Endothelial cell of umbilical vein (primary cell): ENCODE measurements at regions not wholly inside any gene's neighbourhood (a gene's known extent, or its start where the extent isn't known, plus 50 kb on each side); places are given as distances from the start of the nearest gene placed in this dataset.

ENCODE experiments used
- BruUV-seq: library from RNA; stranded (reverse); fragments of 400-500 nt; replicated peaks from 2 replicates; lab custom pipeline; 2021; lab: Mats Ljungman, UMichigan
- CTCF ChIA-PET: fragments of 300-600, 350-600 bp; sonication (Branson Sonifier 250); formaldehyde crosslinking; loops from one replicate; lab custom pipeline; 2021; ENCODE audit warnings: antibody characterized with exemption, inconsistent platforms; lab: Charles Lee
- POLR2A ChIA-PET: fragments of 300-600, 350-600 bp; sonication (Branson Sonifier 250); formaldehyde crosslinking; loops from one replicate; lab custom pipeline; 2021; ENCODE audit warnings: antibody characterized with exemption, inconsistent platforms; lab: Charles Lee
- DNase-seq: peaks from one replicate; pipeline ENCODE4 v3.0.0-alpha.2; 2011; ENCODE audit warnings: low read depth, low spot score
- FAIRE-seq: peaks from 2 replicates; lab custom pipeline; 2011; peaks lifted over from hg19 to GRCh38; lab: Jason Lieb, UNC
- H2AFZ ChIP-seq: 2 replicates; pipeline ENCODE4 v1.6.0; 2012; ENCODE audit warnings: low read depth, low read length, control low read depth, inconsistent platforms
- H3K27ac ChIP-seq: 2 replicates; pipeline ENCODE4 v1.5.1; 2011; ENCODE audit warnings: low read depth, mild to moderate bottlenecking, control low read depth, low read length, moderate library complexity; ENCODE audit not compliant: insufficient read depth
- H3K27me3 ChIP-seq, 2 experiments: 2 replicates each; pipeline versions ENCODE4 v1.6.0 to v1.6.1; 2011; ENCODE audit warnings: low read length in 2 of 2, mixed read lengths in 1 of 2; ENCODE audit not compliant: control insufficient read depth in 2 of 2, insufficient read depth in 2 of 2
- H3K36me3 ChIP-seq, 2 experiments: 2 replicates in 1 of 2; 3 replicates in 1 of 2; pipeline ENCODE4 v1.5.1; 2011; ENCODE audit warnings: low read length in 2 of 2, mild to moderate bottlenecking in 1 of 2, moderate library complexity in 1 of 2; ENCODE audit not compliant: control insufficient read depth in 2 of 2, insufficient read depth in 2 of 2; ENCODE audit errors: extremely low read depth in 1 of 2
- H3K4me1 ChIP-seq: 3 replicates; pipeline ENCODE4 v1.5.1; 2011; ENCODE audit warnings: mild to moderate bottlenecking, low read length; ENCODE audit not compliant: control insufficient read depth, insufficient read depth; ENCODE audit errors: extremely low read depth
- H3K4me2 ChIP-seq: 2 replicates; pipeline ENCODE4 v1.6.1; 2011; ENCODE audit warnings: low read length, control low read depth, mixed read lengths; ENCODE audit not compliant: insufficient read depth
- H3K4me3 ChIP-seq, 3 experiments: fragments of 200-600 bp in 1 of 3; sonication (generic), shearing (Covaris generic) in 1 of 3; replicated peaks in 1 of 3; 2 replicates each; pipeline ENCODE4 v1.5.1; 2011 to 2016; ENCODE audit warnings: control low read depth in 3 of 3, low read length in 3 of 3, mild to moderate bottlenecking in 2 of 3, inconsistent platforms in 1 of 3, low read depth in 1 of 3, moderate library complexity in 1 of 3; ENCODE audit not compliant: insufficient read depth in 1 of 3
- H3K79me2 ChIP-seq: 2 replicates; pipeline ENCODE4 v1.6.0; 2012; ENCODE audit warnings: low read length, inconsistent platforms; ENCODE audit not compliant: control insufficient read depth, insufficient read depth
- H3K9ac ChIP-seq: replicated peaks from 2 replicates; pipeline ENCODE3; 2011; ENCODE audit warnings: low read length, control low read depth; ENCODE audit not compliant: insufficient read depth; ENCODE audit errors: extremely low read depth
- H3K9me1 ChIP-seq: replicated peaks from 3 replicates; pipeline ENCODE4 v1.6.0; 2011; ENCODE audit warnings: mild to moderate bottlenecking, low read length; ENCODE audit not compliant: control insufficient read depth, insufficient read depth; ENCODE audit errors: extremely low read depth
- H3K9me3 ChIP-seq: replicated peaks from 2 replicates; pipeline ENCODE4 v1.5.1; 2012; ENCODE audit warnings: low read length, inconsistent platforms; ENCODE audit not compliant: control insufficient read depth, insufficient read depth
- H4K20me1 ChIP-seq: replicated peaks from 2 replicates; pipeline ENCODE3; 2011; ENCODE audit warnings: mild to moderate bottlenecking, low read length; ENCODE audit not compliant: control insufficient read depth, insufficient read depth; ENCODE audit errors: extremely low read depth
- EZH2 ChIP-seq: IDR thresholded peaks from 2 replicates; pipeline ENCODE4 v1.6.1; 2012; ENCODE audit warnings: borderline replicate concordance, low read depth, mild to moderate bottlenecking, moderate library complexity, low read length, inconsistent platforms; ENCODE audit not compliant: severe bottlenecking
- FOS ChIP-seq: IDR thresholded peaks from 2 replicates; pipeline ENCODE4 v1.6.1; 2011; ENCODE audit warnings: mild to moderate bottlenecking, low read length, moderate library complexity, borderline replicate concordance; ENCODE audit not compliant: insufficient read depth
- GATA2 ChIP-seq: IDR thresholded peaks from 2 replicates; pipeline ENCODE4 v1.7.0; 2011; ENCODE audit warnings: low read depth, mild to moderate bottlenecking, moderate library complexity, mixed read lengths, low read length; ENCODE audit not compliant: insufficient read length, insufficient read depth
- JUN ChIP-seq: IDR thresholded peaks from 2 replicates; pipeline ENCODE4 v1.6.1; 2011; ENCODE audit warnings: borderline replicate concordance, low read depth; ENCODE audit not compliant: insufficient read length, insufficient read depth
- MAX ChIP-seq: IDR thresholded peaks from 2 replicates; pipeline ENCODE4 v1.6.1; 2011; ENCODE audit not compliant: insufficient read depth, insufficient read length
- MYC ChIP-seq: IDR thresholded peaks from one replicate; pipeline ENCODE4 v1.6.1; 2011; ENCODE audit warnings: mild to moderate bottlenecking, low read depth, low read length
- POLR2A ChIP-seq: IDR thresholded peaks from 2 replicates; pipeline ENCODE4 v1.6.1; 2012; ENCODE audit warnings: low read depth, mild to moderate bottlenecking, control low read depth, low read length
- POLR2AphosphoS5 ChIP-seq: IDR thresholded peaks from 2 replicates; pipeline ENCODE4 v1.6.1; 2012; ENCODE audit warnings: low read depth, mild to moderate bottlenecking, control low read depth, low read length, moderate library complexity; ENCODE audit not compliant: insufficient read depth
- dilution Hi-C: fragments of 300-500 bp; cut with MboI; formaldehyde crosslinking; loops from one replicate; pipeline ENCODE4 v1.15.0; 2019; ENCODE audit warnings: low sequenced_read_pairs; ENCODE audit not compliant: extremely low pct_ligation_motif_present
- intact Hi-C: fragments of 100-400 bp; cut with micrococcal nuclease; formaldehyde crosslinking; loops from one replicate; pipeline ENCODE4 v1.10.0; 2022
- TF ChIP-seq, protein P1 (sequence below), 2 donors: IDR thresholded peaks; 1 replicate in 1 of 2; 2 replicates in 1 of 2; pipeline ENCODE4 v1.5.1; 2011; ENCODE audit warnings: low read length in 2 of 2, mild to moderate bottlenecking in 2 of 2, moderate library complexity in 2 of 2, control low read depth in 1 of 2, inconsistent platforms in 1 of 2, low read depth in 1 of 2; ENCODE audit not compliant: insufficient read depth in 1 of 2; ENCODE audit errors: extremely low read depth in 1 of 2

DNA sequence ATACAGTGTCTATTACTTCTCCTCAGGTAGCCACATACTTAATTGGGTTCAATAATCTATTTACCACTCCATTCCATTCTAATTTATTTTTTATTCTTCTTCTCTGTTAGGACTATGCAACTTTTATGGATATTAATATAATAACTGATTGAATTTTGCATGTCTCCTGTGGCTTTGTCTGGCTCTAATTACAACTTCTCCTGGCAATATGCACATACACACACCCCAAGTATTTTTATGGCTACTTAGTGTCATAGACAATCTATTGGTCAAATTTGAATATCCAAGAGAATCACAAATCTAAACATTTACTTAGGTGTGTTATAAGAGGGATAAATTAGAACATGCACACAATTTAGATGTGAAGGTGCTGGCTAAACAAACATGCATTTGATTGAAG is 73.1 kb downstream of the BOD1L2 start:
- Histone ChIP-seq H3K27ac (no peak overlapping the region), H3K4me3 (no peak overlapping the region), H3K36me3 (no peaks in the 10 kb centered on the region), H3K79me2 (no peaks in the 10 kb centered on the region), H4K20me1 (no peaks in the 10 kb centered on the region), H3K9ac (no peak overlapping the region), H3K9me3 (no peaks in the 10 kb centered on the region), H3K27me3 (no peaks in the 10 kb centered on the region), H2AFZ (no peak overlapping the region), H3K9me1 (no peaks in the 10 kb centered on the region), H3K4me1 (no peaks in the 10 kb centered on the region), H3K4me2 (no peak overlapping the region)
- TF ChIP-seq MYC, result no peak
- no peak for TF ChIP-seq POLR2AphosphoS5
- no peak for TF ChIP-seq POLR2A
- no TSS peak for BruUV-seq
- CTCF ChIA-PET, result no interaction called here
- POLR2A ChIA-PET, result no interaction called here
- intact Hi-C loops, result no loop called here
- DNase-seq, result no peak
- no peak for FAIRE-seq
- dilution Hi-C loops, result no loop called here

DNA sequence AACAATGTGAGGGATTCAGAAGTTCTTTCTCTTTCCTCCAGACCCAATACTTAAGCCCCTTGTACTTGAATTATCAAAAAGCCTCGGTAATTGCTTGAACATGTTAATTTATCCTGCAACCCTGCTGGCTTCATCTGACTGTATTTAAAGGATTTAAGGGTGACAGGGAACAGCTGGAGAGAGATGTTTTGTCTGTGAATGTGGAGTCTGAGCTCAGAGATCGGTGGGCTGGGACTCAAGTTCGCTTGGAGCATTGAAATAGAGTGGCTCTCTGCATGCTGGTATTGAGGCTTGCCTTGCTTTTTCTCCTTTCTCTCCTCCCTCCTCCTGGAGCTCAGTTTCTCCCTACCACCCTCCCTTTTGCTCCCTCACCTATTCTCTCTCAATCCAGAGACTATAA is 73.6 kb downstream of the BOD1L2 start:
- dilution Hi-C loops, result no loop called here
- no peaks in the 10 kb centered on the region for H3K79me2 ChIP-seq
- H3K4me2 ChIP-seq, result no peak overlapping the region
- ChIA-PET POLR2A (no interaction called here), CTCF (no interaction called here)
- H3K9me3 ChIP-seq, result no peaks in the 10 kb centered on the region
- H3K4me3 ChIP-seq, result no peak overlapping the region
- H3K9me1 ChIP-seq, result no peaks in the 10 kb centered on the region
- H3K4me1 ChIP-seq, result no peaks in the 10 kb centered on the region
- no peak for FAIRE-seq
- no peak for DNase-seq
- H2AFZ ChIP-seq, result no peak overlapping the region
- TF ChIP-seq MYC (no peak), MAX (no peak), POLR2A (no peak), GATA2 (no peak), FOS (no peak), JUN (no peak), POLR2AphosphoS5 (no peak), EZH2 (no peak)
- TF ChIP-seq, protein P1, sequence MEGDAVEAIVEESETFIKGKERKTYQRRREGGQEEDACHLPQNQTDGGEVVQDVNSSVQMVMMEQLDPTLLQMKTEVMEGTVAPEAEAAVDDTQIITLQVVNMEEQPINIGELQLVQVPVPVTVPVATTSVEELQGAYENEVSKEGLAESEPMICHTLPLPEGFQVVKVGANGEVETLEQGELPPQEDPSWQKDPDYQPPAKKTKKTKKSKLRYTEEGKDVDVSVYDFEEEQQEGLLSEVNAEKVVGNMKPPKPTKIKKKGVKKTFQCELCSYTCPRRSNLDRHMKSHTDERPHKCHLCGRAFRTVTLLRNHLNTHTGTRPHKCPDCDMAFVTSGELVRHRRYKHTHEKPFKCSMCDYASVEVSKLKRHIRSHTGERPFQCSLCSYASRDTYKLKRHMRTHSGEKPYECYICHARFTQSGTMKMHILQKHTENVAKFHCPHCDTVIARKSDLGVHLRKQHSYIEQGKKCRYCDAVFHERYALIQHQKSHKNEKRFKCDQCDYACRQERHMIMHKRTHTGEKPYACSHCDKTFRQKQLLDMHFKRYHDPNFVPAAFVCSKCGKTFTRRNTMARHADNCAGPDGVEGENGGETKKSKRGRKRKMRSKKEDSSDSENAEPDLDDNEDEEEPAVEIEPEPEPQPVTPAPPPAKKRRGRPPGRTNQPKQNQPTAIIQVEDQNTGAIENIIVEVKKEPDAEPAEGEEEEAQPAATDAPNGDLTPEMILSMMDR (IDR thresholded peaks at IDR 0.05; ENCODE audit: extremely low read depth in 1 of 2, insufficient read depth in 1 of 2, low read depth in 1 of 2, low read length in 2 of 2), result no peak
- H3K27me3 ChIP-seq, result no peaks in the 10 kb centered on the region
- intact Hi-C loops, result no loop called here
- H3K27ac ChIP-seq, result no peak overlapping the region
- no peak overlapping the region for H3K9ac ChIP-seq
- H3K36me3 ChIP-seq, result no peaks in the 10 kb centered on the region
- BruUV-seq, result no TSS peak
- no peaks in the 10 kb centered on the region for H4K20me1 ChIP-seq
